Ramos (cell line): ENCODE measurements at regions not wholly inside any gene's neighbourhood (a gene's known extent, or its start where the extent isn't known, plus 50 kb on each side); places are given as distances from the start of the nearest gene placed in this dataset.
"Not testable (repeated sequence)": the region's sequence is repeated elsewhere in the genome, so short reads cannot be mapped to it uniquely, and the experiment has no call there.

Source experiments
- in situ Hi-C: fragments of 300-500 bp; cut with MboI; formaldehyde crosslinking; loops from one replicate; pipeline ENCODE4 v1.14.3; 2022; ENCODE audit warnings: low sequenced_read_pairs; ENCODE audit not compliant: unreplicated experiment

GRCh38 chr7:90022213-90022612 is 132.1 kb upstream of the STEAP1 start:
- in situ Hi-C loops = no loop called here

- in situ Hi-C loops = no loop called here
Measured at GRCh38 chr7:90025771-90026170, 128.5 kb upstream of the STEAP1 start.

DNA sequence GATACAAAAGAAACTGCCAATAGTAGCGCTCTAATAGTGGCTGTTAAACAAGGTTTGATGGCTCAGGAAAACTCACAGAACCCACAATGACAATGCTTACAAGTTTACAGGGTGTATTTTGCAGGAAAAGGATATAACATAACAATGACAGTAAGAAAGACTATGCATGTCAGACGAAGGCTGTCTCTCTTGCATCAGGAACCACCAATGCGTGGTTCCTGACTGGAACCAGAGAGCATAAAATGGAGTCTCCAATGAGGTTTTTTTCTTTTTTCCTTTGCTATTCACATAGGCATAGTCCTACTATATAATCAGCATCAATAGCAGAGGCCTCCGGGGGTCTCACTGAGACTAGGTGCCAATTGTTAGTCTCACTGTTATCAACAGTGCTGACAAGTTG is 120.4 kb upstream of the STEAP1 start:
- in situ Hi-C loops = no loop called here

- in situ Hi-C loops = no loop called here
Measured at GRCh38 chr7:90053094-90053493, 101.2 kb upstream of the STEAP1 start.

- in situ Hi-C loops = no loop called here
Measured at GRCh38 chr7:90061077-90061476, 93.2 kb upstream of the STEAP1 start.

- in situ Hi-C loops = no loop called here
Measured at GRCh38 chr7:90064370-90064769, 89.9 kb upstream of the STEAP1 start.

- in situ Hi-C loops = no loop called here
Measured at GRCh38 chr7:90067171-90067570, 87.1 kb upstream of the STEAP1 start.

DNA sequence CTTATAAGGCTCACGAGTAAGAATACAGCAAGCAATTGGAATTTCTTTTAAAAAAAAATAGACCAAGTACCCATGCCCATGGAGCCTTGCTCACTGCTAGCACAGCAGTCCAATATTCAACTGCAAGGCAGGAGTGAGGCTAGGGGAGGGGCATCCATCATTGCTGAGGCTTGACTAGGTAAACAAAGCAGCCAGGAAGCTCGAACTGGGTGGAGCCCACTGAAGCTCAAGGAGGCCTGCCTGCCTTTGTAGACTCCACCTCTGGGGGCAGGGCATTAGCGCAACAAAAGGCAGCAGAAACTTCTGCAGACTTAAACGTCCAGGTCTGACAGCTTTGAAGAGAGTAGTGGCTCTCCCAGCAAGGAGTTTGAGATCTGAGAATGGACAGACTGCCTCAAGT is 84.0 kb upstream of the STEAP1 start:
- in situ Hi-C loops = not testable (repeated sequence)

DNA sequence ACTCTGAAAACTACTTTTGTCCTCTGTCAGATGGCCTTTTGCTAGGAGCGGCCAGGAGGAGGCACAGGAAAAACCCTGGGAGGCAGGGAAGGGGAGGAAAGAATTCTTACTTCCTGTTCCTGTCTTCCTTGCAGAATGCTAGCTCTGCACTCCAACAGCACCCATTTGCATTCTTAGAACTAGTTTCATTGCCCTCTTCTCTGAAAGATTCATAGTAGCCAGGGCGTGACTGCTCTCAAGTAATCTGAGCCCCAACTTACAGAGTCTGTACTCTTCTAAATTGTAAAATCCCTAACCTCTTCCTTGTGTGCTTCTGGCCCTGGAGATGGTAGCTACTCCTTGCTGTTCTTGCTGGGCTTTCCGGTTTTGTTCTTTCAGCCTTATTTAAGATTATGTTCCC is 75.3 kb upstream of the STEAP1 start:
- in situ Hi-C loops = no loop called here

DNA sequence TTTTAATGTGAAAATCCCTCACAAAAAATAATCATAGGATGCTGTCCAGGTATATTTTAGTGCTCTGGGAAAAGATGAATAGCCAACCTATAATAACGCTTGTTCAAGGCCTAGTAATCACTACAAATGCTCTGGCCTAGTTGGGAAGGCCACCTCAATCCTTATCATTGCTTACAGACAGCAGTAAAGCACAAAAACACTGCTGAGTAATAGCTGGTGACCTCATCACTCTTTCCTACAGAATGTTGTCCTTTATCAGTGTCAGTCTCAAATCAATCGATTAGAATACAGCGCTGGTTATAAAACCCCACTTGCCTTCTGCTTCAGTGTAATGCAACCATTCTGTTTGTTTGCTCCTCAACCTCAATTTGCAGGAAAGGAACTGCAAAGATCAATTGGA is 72.6 kb upstream of the STEAP1 start:
- in situ Hi-C loops = no loop called here

DNA sequence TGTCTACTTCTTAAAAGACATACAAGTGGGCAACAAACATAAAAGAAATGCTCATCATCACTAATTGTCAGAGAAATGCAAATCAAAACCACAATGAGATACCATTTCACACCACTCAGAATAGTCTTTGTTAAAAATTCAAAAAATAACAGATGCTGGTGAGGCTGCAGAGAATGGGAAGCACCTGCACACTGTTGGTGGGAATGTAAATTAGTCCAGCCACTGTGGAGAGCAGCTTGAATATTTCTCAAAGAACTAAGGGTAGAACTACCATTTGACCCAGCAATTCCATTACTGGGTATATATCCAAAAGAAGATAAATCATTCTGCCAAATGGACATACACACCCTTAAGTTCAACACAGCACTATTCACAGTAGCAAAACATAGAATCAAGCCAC is 61.8 kb upstream of the STEAP1 start:
- in situ Hi-C loops = no loop called here

DNA sequence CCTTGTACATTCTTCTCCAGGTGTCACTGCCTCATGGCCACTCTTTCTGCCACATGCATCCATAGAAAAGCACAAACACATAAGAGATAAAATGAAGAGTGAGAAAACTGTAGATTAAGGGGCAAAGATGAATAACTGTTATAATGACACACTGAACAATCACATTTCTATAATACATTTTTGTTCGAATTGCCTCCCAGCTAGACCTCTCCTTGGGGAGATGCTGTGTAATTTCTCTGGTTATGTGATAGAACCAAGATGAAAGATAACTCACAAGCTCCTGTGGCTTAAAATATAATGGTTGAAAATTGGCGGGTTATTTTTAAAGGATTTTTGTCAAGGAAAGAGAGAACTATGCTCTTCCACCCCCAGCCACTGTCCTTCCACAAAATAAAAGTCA is 60.2 kb upstream of the STEAP1 start:
- in situ Hi-C loops = no loop called here
